Small intestine (tissue), 7 donors: ENCODE measurements at regions not wholly inside any gene's neighbourhood (a gene's known extent, or its start where the extent isn't known, plus 50 kb on each side); places are given as distances from the start of the nearest gene placed in this dataset.
A peak's percentile ranks its signal among the peaks of the same experiment; 100 is the strongest.

Experiments used
- DNase-seq, 2 donors: peaks; one replicate each; pipeline versions ENCODE4 v3.0.0 to v3.0.0-alpha.2; 2013
- FAIRE-seq: peaks from 2 replicates; lab custom pipeline; 2012; peaks lifted over from hg19 to GRCh38; lab: Jason Lieb, UNC
- H3K27ac ChIP-seq, 3 donors: one replicate each; pipeline ENCODE4 v1.5.1; 2013; ENCODE audit warnings: low read length in 2 of 3, mild to moderate bottlenecking in 2 of 3, control low read depth in 1 of 3, inconsistent platforms in 1 of 3, low read depth in 1 of 3, moderate library complexity in 1 of 3
- H3K27me3 ChIP-seq, 3 donors: one replicate each; pipeline ENCODE4 v1.6.1; 2013; ENCODE audit warnings: low read length in 3 of 3, inconsistent platforms in 1 of 3; ENCODE audit not compliant: control insufficient read depth in 3 of 3, insufficient read depth in 3 of 3
- H3K36me3 ChIP-seq, 3 donors: one replicate each; pipeline ENCODE4 v1.6.1; 2013; ENCODE audit warnings: low read length in 3 of 3, inconsistent platforms in 1 of 3, low read depth in 1 of 3, mild to moderate bottlenecking in 1 of 3, moderate library complexity in 1 of 3; ENCODE audit not compliant: control insufficient read depth in 3 of 3, insufficient read depth in 2 of 3
- H3K4me1 ChIP-seq, 3 donors: one replicate each; pipeline ENCODE4 v1.6.1; 2013; ENCODE audit warnings: low read length in 2 of 3, inconsistent platforms in 1 of 3, low read depth in 1 of 3, mild to moderate bottlenecking in 1 of 3, moderate library complexity in 1 of 3; ENCODE audit not compliant: control insufficient read depth in 3 of 3, insufficient read depth in 2 of 3
- H3K4me3 ChIP-seq, 3 donors: one replicate each; pipeline ENCODE4 v1.5.1; 2013; ENCODE audit warnings: low read length in 3 of 3, control low read depth in 1 of 3, inconsistent platforms in 1 of 3, low read depth in 1 of 3, mild to moderate bottlenecking in 1 of 3, moderate library complexity in 1 of 3
- H3K9me3 ChIP-seq, 2 donors: one replicate each; pipeline ENCODE4 v1.6.1; 2013; ENCODE audit warnings: low read depth in 1 of 2, low read length in 1 of 2; ENCODE audit not compliant: control insufficient read depth in 2 of 2, insufficient read depth in 1 of 2
- WGBS, 3 donors: extraction: QIAGEN DNeasy Blood & Tissue Kit; methylation state at CpG; one replicate each; pipeline ENCODE4 v1.1.7; 2013; 5-methylcytosine and 5-hydroxymethylcytosine counted together
- donor health status: healthy with polysubstance abuse.
- donor health status: control.
- donor health status: control.
- donor health status: Bipolar disorder and iron deficiency.
- donor health status: healthy.

GRCh38 chr5:68423154-68423811, 207.7 kb downstream of the PIK3R1 start:
- WGBS, 3 donors: 32 to 56% (median 41%) methylated on average over 6 of the region's 6 CpGs
- H3K36me3 ChIP-seq: no peaks in the 10 kb centered on the region
- no peak overlapping the region for H3K4me3 ChIP-seq
- H3K9me3 ChIP-seq: no peaks in the 10 kb centered on the region
- DNase-seq: peak; percentile 80 to 89
- peak overlapping the region in 2 of 3 donors; percentile 2 to 55 for H3K27ac ChIP-seq
- H3K27me3 ChIP-seq: no peaks in the 10 kb centered on the region
- FAIRE-seq: no peak
- H3K4me1 ChIP-seq: peaks cover 9 to 34% (median 10%) of the 10 kb centered on the region in 3 donors

- H3K9me3 ChIP-seq: no peaks in the 10 kb centered on the region
- 39 to 60% (median 45%) methylated on average over 6 of the region's 6 CpGs for WGBS, 3 donors
- H3K27ac ChIP-seq: peak overlapping the region; percentile 8 to 72 (median 35)
- peak; percentile 39 to 77 for DNase-seq
- H3K4me3 ChIP-seq: no peak overlapping the region
- peaks cover 5 to 27% (median 9%) of the 10 kb centered on the region in 3 donors for H3K4me1 ChIP-seq
- H3K36me3 ChIP-seq: no peaks in the 10 kb centered on the region
- FAIRE-seq: no peak
- no peaks in the 10 kb centered on the region for H3K27me3 ChIP-seq
Measured at GRCh38 chr5:68424799-68425537, 209.4 kb downstream of the PIK3R1 start.

- DNase-seq: no peak
Measured at GRCh38 chr5:68426586-68426985, 211.0 kb downstream of the PIK3R1 start.

DNA sequence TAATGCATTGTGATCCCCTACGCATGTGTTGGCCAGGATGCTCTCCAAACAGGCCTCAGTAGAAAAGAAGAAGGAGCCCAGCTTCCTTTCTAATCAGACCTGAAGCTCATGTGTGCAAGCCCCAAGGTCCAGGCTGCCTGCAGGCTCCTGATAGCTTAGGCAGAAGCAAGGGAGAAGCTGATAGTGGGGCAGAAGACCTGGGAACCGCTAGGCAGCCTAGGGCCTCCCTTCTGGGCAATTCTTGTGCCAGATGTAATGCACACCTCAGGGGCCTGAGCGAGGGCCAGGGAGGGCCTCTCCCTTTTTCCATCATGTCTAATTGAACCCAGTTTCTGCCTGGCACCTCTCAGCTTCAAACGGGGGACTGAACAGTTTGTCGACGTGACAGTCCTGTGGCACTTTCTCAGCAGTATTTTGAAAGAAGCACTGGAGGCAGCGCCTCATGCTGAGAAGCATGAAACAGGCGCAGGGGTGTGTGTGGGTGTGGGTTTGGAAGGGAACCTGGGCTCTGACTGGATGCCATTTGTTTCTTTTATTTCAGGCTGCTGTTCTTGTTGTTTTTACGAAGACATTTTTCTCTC, 212.8 kb downstream of the PIK3R1 start:
- FAIRE-seq (no peak), DNase-seq (no peak)
- Histone ChIP-seq H3K36me3 (no peaks in the 10 kb centered on the region), H3K4me1 (peaks cover 5 to 15% (median 9%) of the 10 kb centered on the region in 3 donors), H3K27me3 (no peaks in the 10 kb centered on the region), H3K4me3 (no peak overlapping the region), H3K27ac (no peak overlapping the region), H3K9me3 (no peaks in the 10 kb centered on the region)
- WGBS, 3 donors: 91 to 93% (median 93%) methylated on average over 9 of the region's 9 CpGs

More at GRCh38 chr5:68426586-68426985, 211.0 kb downstream of the PIK3R1 start:
- FAIRE-seq: no peak
- Histone ChIP-seq H3K27me3 (no peaks in the 10 kb centered on the region), H3K27ac (no peak overlapping the region), H3K4me3 (no peak overlapping the region), H3K9me3 (no peaks in the 10 kb centered on the region), H3K4me1 (peaks cover 5 to 22% (median 9%) of the 10 kb centered on the region in 3 donors), H3K36me3 (no peaks in the 10 kb centered on the region)
- 88 to 96% (median 95%) methylated on average over 4 of the region's 4 CpGs for WGBS, 3 donors

- H3K4me3 ChIP-seq: no peak overlapping the region
- H3K9me3 ChIP-seq: no peaks in the 10 kb centered on the region
- no peaks in the 10 kb centered on the region for H3K36me3 ChIP-seq
- no peak for FAIRE-seq
- no peak for DNase-seq
- H3K4me1 ChIP-seq: peaks cover 5 to 15% (median 10%) of the 10 kb centered on the region in 3 donors
- WGBS, 3 donors: 90 to 93% (median 92%) methylated on average over 2 of the region's 2 CpGs
- no peak overlapping the region for H3K27ac ChIP-seq
- no peaks in the 10 kb centered on the region for H3K27me3 ChIP-seq
Measured at GRCh38 chr5:68429510-68429909, 214.0 kb downstream of the PIK3R1 start.

DNA sequence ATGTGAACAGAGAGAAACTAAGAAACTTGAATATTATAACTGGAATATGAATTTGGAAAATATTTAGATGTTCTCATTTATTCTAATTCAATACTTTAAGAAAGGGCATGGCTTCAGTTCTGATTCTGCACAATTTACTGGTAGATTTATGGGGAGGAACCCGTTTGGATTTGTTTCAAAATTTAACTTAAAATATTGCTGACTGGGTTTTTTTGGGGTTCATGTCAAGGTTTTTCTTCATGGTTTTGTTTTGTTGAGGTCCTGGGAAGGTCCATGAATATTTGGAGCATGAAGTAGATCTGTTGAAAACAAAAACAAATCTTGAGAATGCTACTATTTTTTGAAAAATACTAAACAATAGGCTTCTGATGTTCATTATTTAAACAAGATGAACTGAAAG, 214.7 kb downstream of the PIK3R1 start:
- Histone ChIP-seq H3K4me1 (peaks cover 5 to 17% (median 9%) of the 10 kb centered on the region in 3 donors), H3K4me3 (no peak overlapping the region), H3K9me3 (no peaks in the 10 kb centered on the region), H3K27ac (no peak overlapping the region), H3K36me3 (no peaks in the 10 kb centered on the region), H3K27me3 (no peaks in the 10 kb centered on the region)
- no peak for FAIRE-seq
- 66 to 76% (median 74%) methylated on average over 1 of the region's 1 CpG for WGBS, 3 donors
- no peak for DNase-seq

DNA sequence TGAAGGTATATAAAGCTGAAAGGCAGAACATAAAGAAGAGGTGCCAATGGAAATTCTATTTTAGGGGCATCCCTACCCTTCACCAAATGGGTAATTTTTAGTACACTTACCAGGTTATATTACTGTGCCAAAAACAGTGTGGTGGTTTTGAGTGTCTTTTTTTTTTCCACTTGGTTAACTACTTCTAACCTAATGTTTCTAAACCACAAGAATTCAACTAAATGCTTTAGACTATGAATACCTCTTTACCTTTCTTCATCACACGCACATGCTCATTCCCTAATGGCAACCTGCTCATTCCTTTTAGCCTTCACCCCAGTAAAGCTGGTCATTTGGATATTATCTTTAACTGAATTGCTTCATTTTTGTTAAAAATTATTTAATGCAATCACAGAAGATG, 215.6 kb downstream of the PIK3R1 start:
- no peaks in the 10 kb centered on the region for H3K27me3 ChIP-seq
- no peak overlapping the region for H3K4me3 ChIP-seq
- 76 to 92% (median 77%) methylated on average over 1 of the region's 1 CpG for WGBS, 3 donors
- FAIRE-seq: no peak
- no peak for DNase-seq
- H3K4me1 ChIP-seq: peaks cover 0 to 19% (median 4%) of the 10 kb centered on the region in 3 donors
- H3K36me3 ChIP-seq: no peaks in the 10 kb centered on the region
- no peaks in the 10 kb centered on the region for H3K9me3 ChIP-seq
- no peak overlapping the region for H3K27ac ChIP-seq

GRCh38 chr5:68431601-68432337, 216.2 kb downstream of the PIK3R1 start:
- Histone ChIP-seq H3K27me3 (no peaks in the 10 kb centered on the region), H3K4me1 (peaks cover 0 to 19% (median 3%) of the 10 kb centered on the region in 3 donors), H3K27ac (no peak overlapping the region), H3K4me3 (no peak overlapping the region), H3K36me3 (no peaks in the 10 kb centered on the region), H3K9me3 (no peaks in the 10 kb centered on the region)
- DNase-seq (no peak), FAIRE-seq (no peak)
- WGBS, 3 donors: 67 to 78% (median 73%) methylated on average over 6 of the region's 6 CpGs
